Activated CD4-positive, alpha-beta T cell treated with anti-CD3 and anti-CD28 coated beads, Interleukin-2, amount 10 ng/mL, durations not matched to agents 7 days and 5 days (primary cell): ENCODE measurements at regions not wholly inside any gene's neighbourhood (a gene's known extent, or its start where the extent isn't known, plus 50 kb on each side); places are given as distances from the start of the nearest gene placed in this dataset.
"Not testable (repeated sequence)": the region's sequence is repeated elsewhere in the genome, so short reads cannot be mapped to it uniquely, and the experiment has no call there.

Experiments
- CTCF ChIA-PET: fragments of 350-600 bp; sonication (Branson Sonifier 250); formaldehyde crosslinking; loops from one replicate; lab custom pipeline; 2021; ENCODE audit warnings: antibody characterized with exemption; lab: Charles Lee
- POLR2A ChIA-PET: fragments of 350-600 bp; sonication (Branson Sonifier 250); formaldehyde crosslinking; loops from one replicate; lab custom pipeline; 2021; ENCODE audit warnings: antibody characterized with exemption; lab: Charles Lee
- DNase-seq: peaks from one replicate; pipeline ENCODE4 v3.0.0-alpha.2; 2020
- H3K27ac Mint-ChIP-seq: one replicate; pipeline ENCODE4 v1.8.0; 2021; ENCODE audit warnings: mild to moderate bottlenecking, moderate library complexity, mixed read lengths
- H3K27me3 Mint-ChIP-seq: one replicate; pipeline ENCODE4 v1.8.0; 2021; ENCODE audit warnings: mixed read lengths
- H3K36me3 Mint-ChIP-seq: one replicate; pipeline ENCODE4 v1.8.0; 2021; ENCODE audit warnings: low read depth, mixed read lengths
- H3K4me1 Mint-ChIP-seq: one replicate; pipeline ENCODE4 v1.8.0; 2021; ENCODE audit warnings: mixed read lengths
- H3K4me3 Mint-ChIP-seq: one replicate; pipeline ENCODE4 v1.8.0; 2021; ENCODE audit warnings: mild to moderate bottlenecking, moderate library complexity, mixed read lengths
- H3K9me3 Mint-ChIP-seq: one replicate; pipeline ENCODE4 v1.8.0; 2021; ENCODE audit warnings: mixed read lengths

DNA sequence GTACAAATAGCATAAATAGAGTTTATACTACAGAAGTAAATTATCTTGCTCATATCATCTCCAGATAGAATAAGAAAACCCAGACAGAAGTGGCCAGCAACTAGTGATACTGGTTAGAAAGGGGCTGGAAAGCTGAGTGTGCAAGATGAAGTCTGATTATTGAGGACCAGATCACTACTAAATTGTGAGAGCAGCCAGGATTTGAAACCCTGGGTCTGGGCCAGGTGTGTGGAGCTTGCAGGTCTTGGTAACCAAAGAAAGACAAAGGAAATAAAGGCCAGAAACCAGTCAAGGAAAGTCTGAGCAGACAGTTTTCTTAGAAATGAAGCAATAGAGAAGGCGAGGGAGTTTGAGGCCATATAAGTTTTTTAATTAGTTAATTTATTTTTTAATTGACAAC lies 611.8 kb downstream of the ETNK1 start:
- H3K4me1 Mint-ChIP-seq: no peaks in the 10 kb centered on the region
- H3K27ac Mint-ChIP-seq: no peak overlapping the region
- H3K27me3 Mint-ChIP-seq: no peaks in the 10 kb centered on the region
- DNase-seq: no peak
- ChIA-PET CTCF (no interaction called here), POLR2A (no interaction called here)
- H3K9me3 Mint-ChIP-seq: no peaks in the 10 kb centered on the region
- H3K36me3 Mint-ChIP-seq: no peaks in the 10 kb centered on the region
- no peak overlapping the region for H3K4me3 Mint-ChIP-seq

DNA sequence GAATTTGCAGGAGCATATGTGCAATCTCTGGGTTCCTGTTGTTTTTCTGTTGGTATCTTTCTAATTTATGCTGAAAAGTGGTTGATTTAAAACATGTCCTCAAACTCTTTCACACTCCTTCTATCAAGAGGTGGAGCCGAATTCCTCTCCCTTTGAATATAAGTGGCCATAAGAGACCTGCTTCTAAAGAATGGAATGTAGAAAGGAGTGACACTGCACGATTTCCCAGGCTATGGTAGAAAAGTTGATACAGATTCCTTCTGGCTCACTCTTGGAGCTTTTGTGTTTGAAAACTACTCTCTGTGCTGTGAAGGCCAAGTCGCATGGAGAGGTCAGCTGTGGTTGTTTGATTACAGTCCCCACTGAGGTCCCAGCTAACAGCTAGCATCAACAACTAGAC lies 613.2 kb downstream of the ETNK1 start:
- no peak overlapping the region for H3K4me3 Mint-ChIP-seq
- no peaks in the 10 kb centered on the region for H3K9me3 Mint-ChIP-seq
- ChIA-PET CTCF (no interaction called here), POLR2A (no interaction called here)
- H3K36me3 Mint-ChIP-seq: no peaks in the 10 kb centered on the region
- no peak for DNase-seq
- H3K27ac Mint-ChIP-seq: no peak overlapping the region
- H3K4me1 Mint-ChIP-seq: no peaks in the 10 kb centered on the region
- H3K27me3 Mint-ChIP-seq: no peaks in the 10 kb centered on the region

DNA sequence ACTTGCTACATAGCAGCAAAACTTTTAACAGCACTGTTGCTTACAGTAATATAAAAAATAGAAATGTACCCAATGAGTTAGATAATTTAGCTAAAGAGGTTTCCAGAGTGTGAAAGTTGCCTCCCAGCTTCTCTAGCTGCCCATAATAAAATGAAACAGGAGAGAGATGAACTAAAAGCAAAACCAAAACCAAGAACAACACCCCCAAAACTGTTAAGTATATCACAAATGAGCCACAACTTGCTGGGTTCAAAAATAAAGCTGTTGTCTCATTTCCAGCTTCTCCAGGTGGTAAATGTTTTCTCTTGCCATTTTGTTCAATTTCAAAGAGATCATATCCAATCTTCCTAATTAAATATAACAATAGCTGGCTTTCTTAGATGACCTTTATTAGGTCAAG lies 614.0 kb downstream of the ETNK1 start:
- DNase-seq: no peak
- Mint-ChIP-seq H3K4me3 (no peak overlapping the region), H3K27me3 (no peaks in the 10 kb centered on the region), H3K4me1 (no peaks in the 10 kb centered on the region), H3K9me3 (no peaks in the 10 kb centered on the region), H3K36me3 (no peaks in the 10 kb centered on the region), H3K27ac (no peak overlapping the region)
- ChIA-PET CTCF (no interaction called here), POLR2A (no interaction called here)

DNA sequence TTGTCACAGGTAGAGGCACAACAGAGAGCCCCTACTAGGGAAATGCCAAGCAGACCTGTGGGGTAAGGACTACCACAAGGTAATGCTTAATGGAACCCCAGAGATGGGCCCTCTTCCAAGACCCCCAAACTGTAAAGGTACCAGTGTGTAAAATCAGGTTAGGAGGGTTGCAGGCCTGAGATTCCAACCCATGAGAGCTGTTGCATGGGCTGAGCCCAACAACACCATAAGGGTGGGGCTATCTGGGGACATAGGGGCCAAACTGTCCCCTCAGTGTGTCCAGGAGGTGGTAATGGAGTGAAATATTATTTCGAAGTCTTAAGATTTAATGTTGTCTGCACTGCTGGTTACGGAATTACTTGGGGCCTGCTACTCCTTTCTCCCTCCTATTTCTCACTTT lies 620.2 kb downstream of the ETNK1 start:
- H3K27me3 Mint-ChIP-seq: no peaks in the 10 kb centered on the region
- POLR2A ChIA-PET: no interaction called here

DNA sequence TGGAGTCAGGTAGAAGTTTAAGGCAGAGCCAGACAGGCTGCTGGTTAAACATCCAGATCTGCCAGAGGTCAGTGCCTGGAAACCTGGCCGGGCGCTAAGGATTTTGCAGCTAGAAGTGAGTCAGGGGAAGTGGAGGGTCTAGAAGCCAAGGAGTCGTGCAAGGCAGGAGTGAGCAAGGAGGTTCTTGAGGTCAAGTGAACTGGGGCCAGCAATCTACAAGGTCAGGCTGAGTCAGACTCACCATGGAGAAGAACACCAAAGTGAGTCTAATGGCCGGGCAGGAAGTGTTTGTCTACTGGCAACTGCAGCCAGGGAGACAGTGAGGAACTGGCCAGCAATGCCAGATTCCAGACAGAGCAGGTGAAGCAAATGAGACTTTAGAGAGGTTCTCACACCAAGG lies 628.2 kb downstream of the ETNK1 start:
- DNase-seq: no peak
- ChIA-PET POLR2A (no interaction called here), CTCF (no interaction called here)
- Mint-ChIP-seq H3K4me3 (no peak overlapping the region), H3K27ac (no peak overlapping the region), H3K4me1 (no peaks in the 10 kb centered on the region), H3K9me3 (peaks cover 3% of the 10 kb centered on the region), H3K27me3 (no peaks in the 10 kb centered on the region), H3K36me3 (no peaks in the 10 kb centered on the region)

More for the DNA sequence above, 620.2 kb downstream of the ETNK1 start:
- H3K4me1 Mint-ChIP-seq: no peaks in the 10 kb centered on the region
- CTCF ChIA-PET: no interaction called here
- H3K9me3 Mint-ChIP-seq: no peaks in the 10 kb centered on the region
- H3K4me3 Mint-ChIP-seq: no peak overlapping the region
- DNase-seq: no peak
- H3K36me3 Mint-ChIP-seq: no peaks in the 10 kb centered on the region
- no peak overlapping the region for H3K27ac Mint-ChIP-seq

DNA sequence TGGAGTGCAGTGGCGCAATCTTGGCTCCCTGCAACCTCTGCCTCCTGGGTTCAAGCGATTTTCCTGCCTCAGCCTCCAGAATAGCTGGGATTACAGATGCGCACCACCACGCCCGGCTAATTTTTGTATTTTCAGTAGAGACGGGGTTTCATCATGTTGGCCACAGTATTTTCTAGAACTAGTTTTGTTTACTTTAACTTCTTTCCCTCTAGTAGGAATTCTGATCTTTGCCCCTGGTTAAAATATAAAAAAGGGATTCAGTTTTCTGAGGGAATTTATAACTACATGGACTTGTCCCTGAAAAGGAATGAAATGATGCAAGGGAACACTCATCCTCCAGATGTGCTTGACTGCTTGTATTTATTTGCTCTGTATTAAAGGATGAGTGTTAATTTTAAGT lies 628.9 kb downstream of the ETNK1 start:
- H3K4me1 Mint-ChIP-seq, POLR2A ChIA-PET, H3K9me3 Mint-ChIP-seq, H3K27ac Mint-ChIP-seq, H3K4me3 Mint-ChIP-seq, CTCF ChIA-PET, DNase-seq, H3K27me3 Mint-ChIP-seq, H3K36me3 Mint-ChIP-seq: not testable (repeated sequence)

GRCh38 chr12:23259558-23259957 lies 634.6 kb downstream of the ETNK1 start:
- Mint-ChIP-seq H3K4me3 (no peak overlapping the region), H3K27me3 (no peaks in the 10 kb centered on the region), H3K27ac (no peak overlapping the region), H3K36me3 (no peaks in the 10 kb centered on the region), H3K9me3 (peaks cover 5% of the 10 kb centered on the region), H3K4me1 (no peaks in the 10 kb centered on the region)
- DNase-seq: no peak
- ChIA-PET POLR2A (no interaction called here), CTCF (no interaction called here)

GRCh38 chr12:23262670-23263069 lies 637.7 kb downstream of the ETNK1 start:
- Mint-ChIP-seq H3K27ac (no peak overlapping the region), H3K36me3 (no peaks in the 10 kb centered on the region), H3K9me3 (peaks cover 5% of the 10 kb centered on the region), H3K27me3 (no peaks in the 10 kb centered on the region), H3K4me3 (no peak overlapping the region), H3K4me1 (no peaks in the 10 kb centered on the region)
- POLR2A ChIA-PET: no interaction called here
- CTCF ChIA-PET: no interaction called here
- DNase-seq: no peak

DNA sequence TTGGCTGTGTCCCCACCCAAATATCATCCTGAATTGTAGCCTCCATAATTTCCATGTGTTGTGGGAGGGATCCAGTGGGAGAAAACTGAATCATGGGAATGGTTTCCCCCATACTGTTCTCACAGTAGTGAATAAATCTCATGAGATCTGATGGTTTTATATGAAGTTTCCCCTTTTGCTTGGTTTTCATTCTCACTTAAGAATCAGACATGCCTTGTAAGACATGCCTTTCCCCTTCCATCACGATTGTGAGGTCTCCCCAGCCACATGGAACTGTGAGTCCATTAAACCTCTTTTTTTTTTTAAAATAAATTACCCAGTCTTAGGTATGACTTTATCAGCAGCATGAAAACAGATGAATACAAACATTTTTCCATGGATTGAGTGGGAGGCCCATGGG lies 652.9 kb downstream of the ETNK1 start:
- no peak overlapping the region for H3K27ac Mint-ChIP-seq
- no peaks in the 10 kb centered on the region for H3K9me3 Mint-ChIP-seq
- no peaks in the 10 kb centered on the region for H3K36me3 Mint-ChIP-seq
- H3K27me3 Mint-ChIP-seq: no peaks in the 10 kb centered on the region
- CTCF ChIA-PET: no interaction called here
- H3K4me3 Mint-ChIP-seq: no peak overlapping the region
- no peaks in the 10 kb centered on the region for H3K4me1 Mint-ChIP-seq
- POLR2A ChIA-PET: no interaction called here
- no peak for DNase-seq

DNA sequence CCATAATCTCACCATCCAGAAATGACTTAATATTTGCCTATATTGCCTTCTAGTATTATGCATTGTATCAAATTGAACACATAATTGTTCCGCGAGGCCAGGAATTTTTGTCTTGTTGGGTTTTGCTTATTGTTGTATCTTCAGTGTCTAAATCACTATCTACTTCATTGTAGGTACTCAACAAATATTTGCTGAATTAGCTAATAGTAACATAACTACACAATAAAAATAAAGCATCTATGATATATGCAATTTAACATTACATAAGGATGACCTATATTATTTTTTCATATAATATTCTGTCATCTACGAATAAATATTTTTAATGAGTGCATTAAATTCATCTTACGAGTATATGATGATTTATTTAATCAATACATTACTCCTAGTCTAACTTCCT lies 656.3 kb downstream of the ETNK1 start:
- Mint-ChIP-seq H3K4me3 (no peak overlapping the region), H3K4me1 (no peaks in the 10 kb centered on the region), H3K27me3 (no peaks in the 10 kb centered on the region), H3K9me3 (peaks cover 8% of the 10 kb centered on the region), H3K36me3 (no peaks in the 10 kb centered on the region), H3K27ac (no peak overlapping the region)
- no peak for DNase-seq
- ChIA-PET CTCF (no interaction called here), POLR2A (no interaction called here)

GRCh38 chr12:23282701-23283100 lies 657.7 kb downstream of the ETNK1 start:
- Mint-ChIP-seq H3K27me3 (no peaks in the 10 kb centered on the region), H3K9me3 (peaks cover 8% of the 10 kb centered on the region), H3K27ac (no peak overlapping the region), H3K4me3 (no peak overlapping the region), H3K4me1 (no peaks in the 10 kb centered on the region), H3K36me3 (no peaks in the 10 kb centered on the region)
- ChIA-PET CTCF (no interaction called here), POLR2A (no interaction called here)
- no peak for DNase-seq

DNA sequence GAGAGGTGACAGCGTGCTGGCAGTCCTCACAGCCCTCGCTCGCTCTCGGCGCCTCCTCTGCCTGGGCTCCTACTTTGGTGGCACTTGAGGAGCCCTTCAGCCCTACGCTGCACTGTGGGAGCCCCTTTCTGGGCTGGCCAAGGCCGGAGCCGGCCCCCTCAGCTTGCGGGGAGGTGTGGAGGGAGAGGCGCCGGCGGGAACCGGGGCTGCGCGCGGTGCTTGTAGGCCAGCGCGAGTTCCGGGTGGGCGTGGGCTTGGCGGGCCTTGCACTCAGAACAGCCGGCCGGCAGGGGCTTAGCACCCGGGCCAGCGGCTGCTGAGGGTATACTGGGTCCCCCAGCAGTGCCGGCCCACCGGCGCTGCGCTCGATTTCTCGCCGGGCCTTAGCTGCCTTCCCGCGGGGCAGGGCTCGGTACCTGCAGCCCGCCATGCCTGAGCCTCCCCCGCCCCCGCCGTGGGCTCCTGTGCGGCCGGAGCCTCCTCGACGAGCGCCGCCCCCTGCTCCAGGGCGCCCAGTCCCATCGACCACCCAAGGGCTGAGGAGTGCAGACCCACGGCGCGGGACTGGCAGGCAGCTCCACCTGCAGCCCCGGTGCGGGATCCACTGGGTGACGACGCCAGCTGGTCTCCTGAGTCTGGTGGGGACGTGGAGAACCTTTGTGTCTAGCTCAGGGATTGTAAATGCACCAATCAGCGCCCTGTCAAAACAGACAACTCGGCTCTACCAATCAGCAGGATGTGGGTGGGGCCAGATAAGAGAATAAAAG lies 661.0 kb downstream of the ETNK1 start:
- H3K27me3 Mint-ChIP-seq, H3K4me3 Mint-ChIP-seq, H3K27ac Mint-ChIP-seq, H3K36me3 Mint-ChIP-seq, POLR2A ChIA-PET, DNase-seq, CTCF ChIA-PET, H3K4me1 Mint-ChIP-seq: not testable (repeated sequence)
- peaks cover 14% of the 10 kb centered on the region for H3K9me3 Mint-ChIP-seq

DNA sequence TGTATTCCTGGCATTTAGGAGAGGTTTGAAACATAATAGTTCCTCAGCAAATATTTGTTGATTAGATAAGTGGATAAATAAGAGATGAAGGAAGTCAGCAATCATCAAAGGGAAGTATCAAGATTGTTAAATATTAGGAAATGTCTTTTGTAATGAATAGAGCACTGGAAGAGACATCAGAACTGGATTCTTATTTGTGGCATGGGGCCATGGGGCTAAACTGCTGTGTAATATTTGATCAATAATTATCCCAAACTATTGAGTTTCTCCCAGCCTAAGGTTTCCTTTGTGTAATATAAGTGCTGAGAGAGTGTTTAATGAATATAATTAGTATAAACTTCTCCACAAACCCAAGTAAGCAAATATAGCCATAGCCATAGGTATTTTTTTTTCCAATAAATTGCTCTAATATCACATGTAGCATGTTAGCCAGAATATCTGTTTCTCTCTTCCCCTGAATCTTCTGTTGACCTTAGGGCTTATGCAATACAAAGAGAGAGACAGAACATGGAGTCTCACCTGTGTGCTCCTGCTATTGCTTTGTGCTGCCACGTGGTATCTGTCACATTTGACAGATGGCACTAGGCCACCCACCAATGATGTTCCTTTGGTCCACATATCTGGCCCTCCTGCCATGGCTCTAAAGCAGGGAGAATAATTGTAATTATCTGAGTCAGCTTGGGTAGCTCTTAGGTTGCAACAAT lies 658.7 kb downstream of the SOX5 start:
- no peak for DNase-seq
- H3K27ac Mint-ChIP-seq: no peak overlapping the region
- POLR2A ChIA-PET: no interaction called here
- H3K4me1 Mint-ChIP-seq: no peaks in the 10 kb centered on the region
- H3K36me3 Mint-ChIP-seq: no peaks in the 10 kb centered on the region
- H3K4me3 Mint-ChIP-seq: no peak overlapping the region
- peaks cover 6% of the 10 kb centered on the region for H3K9me3 Mint-ChIP-seq
- no peaks in the 10 kb centered on the region for H3K27me3 Mint-ChIP-seq
- CTCF ChIA-PET: no interaction called here

- Mint-ChIP-seq H3K27ac (no peak overlapping the region), H3K9me3 (peaks cover 9% of the 10 kb centered on the region), H3K4me1 (no peaks in the 10 kb centered on the region), H3K4me3 (no peak overlapping the region), H3K27me3 (no peaks in the 10 kb centered on the region), H3K36me3 (no peaks in the 10 kb centered on the region)
- POLR2A ChIA-PET: no interaction called here
- DNase-seq: no peak
- CTCF ChIA-PET: no interaction called here
Observed at GRCh38 chr12:23303220-23303619, 646.2 kb downstream of the SOX5 start.
